Esophagus squamous epithelium (tissue), 5 donors: ENCODE measurements at regions not wholly inside any gene's neighbourhood (a gene's known extent, or its start where the extent isn't known, plus 50 kb on each side); places are given as distances from the start of the nearest gene placed in this dataset.
A peak's percentile ranks its signal among the peaks of the same experiment; 100 is the strongest.

Source experiments
- DNase-seq: peaks from one replicate; lab custom pipeline; 2025; lab: John Stamatoyannopoulos, UW
- H3K27ac ChIP-seq, 4 donors: fragments of 200-600 bp; sonication (generic); one replicate each; pipeline ENCODE4 v1.5.1; 2016 to 2019; ENCODE audit warnings: mild to moderate bottlenecking in 1 of 4
- H3K27me3 ChIP-seq, 4 donors: fragments of 200-600 bp; sonication (generic); 1 replicate in 3 of 4; 2 replicates in 1 of 4; pipeline versions ENCODE4 v1.5.1 to v1.6.0; 2017 to 2021; ENCODE audit warnings: antibody characterized with exemption in 1 of 4
- H3K36me3 ChIP-seq, 3 donors: fragments of 200-600 bp; sonication (generic); one replicate each; pipeline ENCODE4 v1.5.1; 2016 to 2019
- H3K4me1 ChIP-seq, 3 donors: fragments of 200-600 bp; sonication (generic); one replicate each; pipeline ENCODE4 v1.5.1; 2017 to 2019
- H3K4me3 ChIP-seq, 4 donors: fragments of 200-600 bp; sonication (generic); 1 replicate in 3 of 4; 2 replicates in 1 of 4; pipeline ENCODE4 v1.5.1; 2016 to 2019; ENCODE audit warnings: mild to moderate bottlenecking in 2 of 4, moderate library complexity in 1 of 4
- H3K9me3 ChIP-seq, 3 donors: fragments of 200-600 bp; sonication (generic); one replicate each; pipeline ENCODE4 v1.5.1; 2016 to 2019
- POLR2A ChIP-seq, 4 donors: fragments of 450-650 bp; IDR thresholded peaks; one replicate each; pipeline ENCODE4 v1.6.1; 2017; ENCODE audit warnings: antibody characterized with exemption in 4 of 4, mild to moderate bottlenecking in 4 of 4, moderate library complexity in 3 of 4
- WGBS, 2 donors: methylation state at CpG; one replicate each; pipeline ENCODE4 v1.1.5; 2018; 5-methylcytosine and 5-hydroxymethylcytosine counted together
- intact Hi-C: fragments of 100-400 bp; cut with DNase I; formaldehyde crosslinking; loops from one replicate; pipeline ENCODE4 v1.15.0; 2022
- TF ChIP-seq, protein P1 (sequence below), 6 experiments: fragments of 450-650 bp in 4 of 6; fragments of 200-600 bp in 2 of 6; sonication (generic) in 2 of 6; IDR thresholded peaks; one replicate each; pipeline ENCODE4 v1.5.1; 2016 to 2019; ENCODE audit warnings: antibody characterized with exemption in 6 of 6, mild to moderate bottlenecking in 4 of 6, moderate library complexity in 4 of 6
- donor health status: DM: yes; HTN: yes; CAD: no.

DNA sequence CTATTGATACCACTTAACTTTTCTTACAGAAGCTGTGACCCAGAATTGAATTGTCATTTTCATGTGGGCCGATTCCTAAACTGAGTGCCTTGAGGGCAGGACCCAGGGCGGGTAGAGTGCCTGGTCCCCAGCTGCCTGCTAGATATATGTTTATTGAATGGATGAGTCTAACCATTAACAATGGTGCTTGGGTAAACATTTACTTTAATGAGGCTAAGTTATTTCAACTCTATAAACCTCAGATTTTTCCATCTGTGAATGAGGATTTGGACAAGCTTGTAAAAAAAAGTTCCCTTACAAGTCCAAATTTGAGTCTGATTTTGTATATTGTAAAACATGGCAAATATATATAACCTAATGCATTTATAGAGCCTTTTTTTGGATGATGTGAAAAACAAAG lies 181.8 kb upstream of the ELL2 start:
- no peak overlapping the region for H3K4me3 ChIP-seq
- DNase-seq, result no peak
- H3K27me3 ChIP-seq, result no peaks in the 10 kb centered on the region
- peaks cover 0 to 64% (median 22%) of the 10 kb centered on the region in 3 donors for H3K4me1 ChIP-seq
- 45 to 65% methylated on average over 2 of the region's 2 CpGs for WGBS, 2 donors
- no peaks in the 10 kb centered on the region for H3K9me3 ChIP-seq
- TF ChIP-seq, protein P1, sequence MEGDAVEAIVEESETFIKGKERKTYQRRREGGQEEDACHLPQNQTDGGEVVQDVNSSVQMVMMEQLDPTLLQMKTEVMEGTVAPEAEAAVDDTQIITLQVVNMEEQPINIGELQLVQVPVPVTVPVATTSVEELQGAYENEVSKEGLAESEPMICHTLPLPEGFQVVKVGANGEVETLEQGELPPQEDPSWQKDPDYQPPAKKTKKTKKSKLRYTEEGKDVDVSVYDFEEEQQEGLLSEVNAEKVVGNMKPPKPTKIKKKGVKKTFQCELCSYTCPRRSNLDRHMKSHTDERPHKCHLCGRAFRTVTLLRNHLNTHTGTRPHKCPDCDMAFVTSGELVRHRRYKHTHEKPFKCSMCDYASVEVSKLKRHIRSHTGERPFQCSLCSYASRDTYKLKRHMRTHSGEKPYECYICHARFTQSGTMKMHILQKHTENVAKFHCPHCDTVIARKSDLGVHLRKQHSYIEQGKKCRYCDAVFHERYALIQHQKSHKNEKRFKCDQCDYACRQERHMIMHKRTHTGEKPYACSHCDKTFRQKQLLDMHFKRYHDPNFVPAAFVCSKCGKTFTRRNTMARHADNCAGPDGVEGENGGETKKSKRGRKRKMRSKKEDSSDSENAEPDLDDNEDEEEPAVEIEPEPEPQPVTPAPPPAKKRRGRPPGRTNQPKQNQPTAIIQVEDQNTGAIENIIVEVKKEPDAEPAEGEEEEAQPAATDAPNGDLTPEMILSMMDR (IDR thresholded peaks at IDR 0.05), result no peak
- no peak for TF ChIP-seq POLR2A (IDR thresholded peaks at IDR 0.05)
- intact Hi-C loops, result no loop called here
- H3K36me3 ChIP-seq, result no peaks in the 10 kb centered on the region
- peak overlapping the region; percentile 53 to 82 (median 78) for H3K27ac ChIP-seq

DNA sequence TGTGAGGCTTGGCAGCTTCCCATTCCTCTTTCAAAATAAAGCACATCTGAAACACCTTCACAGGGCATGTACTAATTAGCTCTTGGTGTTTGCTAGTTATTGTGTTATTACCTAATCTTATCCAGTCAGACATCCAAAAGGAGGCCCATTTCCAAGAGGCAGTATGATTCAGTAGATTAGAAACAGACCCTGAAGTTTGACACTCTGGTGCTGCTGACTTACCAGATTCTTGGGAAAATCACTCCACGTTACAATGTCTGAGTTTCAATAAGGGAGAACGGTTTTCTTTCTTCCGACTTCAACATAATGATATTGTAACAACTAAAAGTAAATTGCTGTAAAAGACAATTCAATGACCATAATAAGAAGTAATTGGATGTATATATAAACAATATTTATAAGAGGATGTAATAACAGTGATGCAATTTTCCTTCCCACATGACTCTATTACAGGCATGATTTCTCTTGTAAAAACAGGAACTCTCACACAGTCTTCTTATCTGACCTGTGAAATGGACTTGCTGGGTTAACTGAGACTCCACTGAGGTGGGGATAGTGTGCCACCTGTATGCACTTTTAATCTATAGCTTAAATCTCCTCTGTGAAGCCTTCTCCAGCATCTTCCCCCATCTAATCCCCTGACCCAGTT lies 181.3 kb upstream of the ELL2 start:
- Histone ChIP-seq H3K4me1 (peaks cover 0 to 59% (median 18%) of the 10 kb centered on the region in 3 donors), H3K4me3 (no peak overlapping the region), H3K27me3 (no peaks in the 10 kb centered on the region), H3K9me3 (no peaks in the 10 kb centered on the region), H3K36me3 (no peaks in the 10 kb centered on the region), H3K27ac (peak overlapping the region; percentile 53 to 82 (median 78))
- DNase-seq, result no peak
- intact Hi-C loops, result no loop called here
- WGBS, 2 donors, result 23 to 51% methylated on average over 3 of the region's 3 CpGs
- TF ChIP-seq, protein P1 (IDR thresholded peaks at IDR 0.05), result no peak
- no peak for TF ChIP-seq POLR2A (IDR thresholded peaks at IDR 0.05)

DNA sequence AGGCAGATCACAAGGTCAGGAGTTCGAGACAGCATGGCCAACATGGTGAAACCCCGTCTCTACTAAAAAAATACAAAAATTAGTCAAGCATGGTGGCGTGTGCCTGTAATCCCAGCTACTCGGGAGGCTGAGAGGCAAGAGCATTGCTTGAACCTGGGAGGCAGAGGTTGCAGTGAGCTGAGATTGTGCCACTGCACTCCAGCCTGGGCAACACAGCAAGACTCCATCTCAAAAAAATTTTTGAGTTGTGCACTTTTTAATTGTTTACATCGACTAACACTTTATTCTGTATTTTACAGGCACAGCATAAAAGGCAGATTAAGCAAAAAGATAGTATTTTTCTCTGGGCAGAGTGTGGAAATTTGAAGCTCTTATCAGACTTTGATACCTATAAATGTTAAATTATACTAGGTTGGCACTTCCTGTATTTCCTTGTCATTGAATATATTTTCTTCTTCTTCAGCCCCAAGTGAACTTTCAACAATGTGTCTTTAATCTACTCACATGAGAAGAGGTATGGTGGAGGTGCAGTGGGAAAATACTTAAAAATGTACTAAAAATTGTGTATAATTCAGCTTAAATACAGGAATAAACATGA lies 180.6 kb upstream of the ELL2 start:
- no peak for DNase-seq
- intact Hi-C loops, result no loop called here
- Histone ChIP-seq H3K36me3 (no peaks in the 10 kb centered on the region), H3K4me1 (peaks cover 0 to 54% (median 18%) of the 10 kb centered on the region in 3 donors), H3K27me3 (no peaks in the 10 kb centered on the region), H3K27ac (peak overlapping the region; percentile 53 to 82 (median 78)), H3K9me3 (no peaks in the 10 kb centered on the region), H3K4me3 (no peak overlapping the region)
- WGBS, 2 donors, result 77 to 92% methylated on average over 5 of the region's 5 CpGs
- TF ChIP-seq POLR2A (IDR thresholded peaks at IDR 0.05), result no peak
- TF ChIP-seq, protein P1 (IDR thresholded peaks at IDR 0.05), result no peak

DNA sequence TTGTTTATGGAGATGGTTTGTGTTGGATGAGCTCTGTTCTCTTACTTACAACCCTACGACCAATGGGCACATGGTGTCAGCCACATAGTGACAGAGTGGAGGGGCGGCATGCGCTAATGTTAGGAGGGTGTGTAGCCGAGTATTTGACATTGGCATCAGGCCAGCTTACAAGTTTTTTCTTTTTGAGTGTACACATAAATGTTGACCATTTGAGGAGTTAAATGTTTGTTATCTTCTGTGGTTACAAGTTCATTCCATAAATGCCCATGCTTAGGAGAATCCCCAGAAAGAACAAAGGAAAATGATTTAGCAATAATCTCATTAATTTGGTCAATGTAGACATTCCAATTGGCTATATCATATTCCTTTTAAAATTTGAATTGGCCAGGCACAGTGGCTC lies 180.1 kb upstream of the ELL2 start:
- H3K27ac ChIP-seq, result peak overlapping the region in 2 of 4 donors; percentile 75 to 82
- DNase-seq, result no peak
- intact Hi-C loops, result no loop called here
- no peaks in the 10 kb centered on the region for H3K36me3 ChIP-seq
- no peak overlapping the region for H3K4me3 ChIP-seq
- H3K4me1 ChIP-seq, result peaks cover 0 to 49% (median 18%) of the 10 kb centered on the region in 3 donors
- H3K27me3 ChIP-seq, result no peaks in the 10 kb centered on the region
- TF ChIP-seq, protein P1 (IDR thresholded peaks at IDR 0.05), result no peak
- no peak for TF ChIP-seq POLR2A (IDR thresholded peaks at IDR 0.05)
- H3K9me3 ChIP-seq, result no peaks in the 10 kb centered on the region
- 62 to 71% methylated on average over 4 of the region's 4 CpGs for WGBS, 2 donors

DNA sequence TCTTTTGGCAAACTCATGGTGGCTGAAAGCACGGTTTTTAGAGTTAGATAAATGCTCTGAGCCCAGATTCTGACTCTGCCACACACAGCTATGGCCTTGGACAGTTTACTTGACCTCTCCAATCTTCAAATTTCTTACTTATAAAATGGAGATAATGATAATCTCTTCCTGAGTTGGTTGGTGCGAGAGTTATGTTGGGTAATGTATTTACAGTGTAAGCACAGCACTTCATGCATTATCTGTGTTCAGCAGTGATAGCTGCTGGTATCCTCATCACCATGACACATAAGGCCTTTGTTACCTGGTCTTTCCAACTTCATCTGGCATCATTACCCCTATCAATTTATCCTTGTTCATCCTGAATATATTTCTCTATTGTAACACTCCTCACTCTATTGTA lies 178.8 kb upstream of the ELL2 start:
- WGBS, 2 donors, result 78 to 82% methylated on average over 2 of the region's 2 CpGs
- no peak for DNase-seq
- Histone ChIP-seq H3K4me1 (peaks cover 0 to 36% (median 14%) of the 10 kb centered on the region in 3 donors), H3K4me3 (no peak overlapping the region), H3K36me3 (no peaks in the 10 kb centered on the region), H3K9me3 (no peaks in the 10 kb centered on the region), H3K27me3 (no peaks in the 10 kb centered on the region), H3K27ac (no peak overlapping the region)
- no peak for TF ChIP-seq POLR2A (IDR thresholded peaks at IDR 0.05)
- TF ChIP-seq, protein P1 (IDR thresholded peaks at IDR 0.05), result no peak
- intact Hi-C loops, result no loop called here
